BJ (cell line): ENCODE measurements at regions not wholly inside any gene's neighbourhood (a gene's known extent, or its start where the extent isn't known, plus 50 kb on each side); places are given as distances from the start of the nearest gene placed in this dataset.

Experiments
- CTCF ChIA-PET: fragments of 350-600 bp; formaldehyde crosslinking; extraction: SDS; loops from one replicate; lab custom pipeline; 2021; ENCODE audit warnings: antibody characterized with exemption, inconsistent platforms; lab: Yijun Ruan, JAX
- POLR2A ChIA-PET: fragments of 300-600 bp; sonication (Branson Sonifier 250); formaldehyde crosslinking; extraction: SDS; loops from one replicate; lab custom pipeline; 2021; ENCODE audit warnings: antibody characterized with exemption; lab: Charles Lee
- DNase-seq: peaks from one replicate; pipeline ENCODE4 v3.0.0-alpha.2; 2011; ENCODE audit warnings: low read depth
- H3K27me3 ChIP-seq: 2 replicates; pipeline ENCODE4 v1.6.0; 2011; ENCODE audit warnings: low read length; ENCODE audit not compliant: control insufficient read depth, insufficient read depth
- H3K36me3 ChIP-seq: 2 replicates; pipeline ENCODE4 v1.5.1; 2011; ENCODE audit warnings: low read length; ENCODE audit not compliant: control insufficient read depth, insufficient read depth
- H3K4me3 ChIP-seq: 2 replicates; pipeline ENCODE4 v1.5.1; 2011; ENCODE audit warnings: low read depth, mild to moderate bottlenecking, control low read depth, low read length
- TF ChIP-seq, protein P1 (sequence below): IDR thresholded peaks from 2 replicates; pipeline ENCODE4 v1.5.1; 2011; ENCODE audit warnings: low read depth, mild to moderate bottlenecking, control low read depth, inconsistent platforms, low read length, moderate library complexity; ENCODE audit not compliant: insufficient read depth

GRCh38 chr20:55365745-55366144 is 639.6 kb downstream of the CBLN4 start:
- ChIA-PET POLR2A (no interaction called here), CTCF (no interaction called here)
- Histone ChIP-seq H3K4me3 (no peak overlapping the region), H3K27me3 (no peaks in the 10 kb centered on the region), H3K36me3 (no peaks in the 10 kb centered on the region)
- no peak for DNase-seq
- TF ChIP-seq, protein P1, sequence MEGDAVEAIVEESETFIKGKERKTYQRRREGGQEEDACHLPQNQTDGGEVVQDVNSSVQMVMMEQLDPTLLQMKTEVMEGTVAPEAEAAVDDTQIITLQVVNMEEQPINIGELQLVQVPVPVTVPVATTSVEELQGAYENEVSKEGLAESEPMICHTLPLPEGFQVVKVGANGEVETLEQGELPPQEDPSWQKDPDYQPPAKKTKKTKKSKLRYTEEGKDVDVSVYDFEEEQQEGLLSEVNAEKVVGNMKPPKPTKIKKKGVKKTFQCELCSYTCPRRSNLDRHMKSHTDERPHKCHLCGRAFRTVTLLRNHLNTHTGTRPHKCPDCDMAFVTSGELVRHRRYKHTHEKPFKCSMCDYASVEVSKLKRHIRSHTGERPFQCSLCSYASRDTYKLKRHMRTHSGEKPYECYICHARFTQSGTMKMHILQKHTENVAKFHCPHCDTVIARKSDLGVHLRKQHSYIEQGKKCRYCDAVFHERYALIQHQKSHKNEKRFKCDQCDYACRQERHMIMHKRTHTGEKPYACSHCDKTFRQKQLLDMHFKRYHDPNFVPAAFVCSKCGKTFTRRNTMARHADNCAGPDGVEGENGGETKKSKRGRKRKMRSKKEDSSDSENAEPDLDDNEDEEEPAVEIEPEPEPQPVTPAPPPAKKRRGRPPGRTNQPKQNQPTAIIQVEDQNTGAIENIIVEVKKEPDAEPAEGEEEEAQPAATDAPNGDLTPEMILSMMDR = no peak

DNA sequence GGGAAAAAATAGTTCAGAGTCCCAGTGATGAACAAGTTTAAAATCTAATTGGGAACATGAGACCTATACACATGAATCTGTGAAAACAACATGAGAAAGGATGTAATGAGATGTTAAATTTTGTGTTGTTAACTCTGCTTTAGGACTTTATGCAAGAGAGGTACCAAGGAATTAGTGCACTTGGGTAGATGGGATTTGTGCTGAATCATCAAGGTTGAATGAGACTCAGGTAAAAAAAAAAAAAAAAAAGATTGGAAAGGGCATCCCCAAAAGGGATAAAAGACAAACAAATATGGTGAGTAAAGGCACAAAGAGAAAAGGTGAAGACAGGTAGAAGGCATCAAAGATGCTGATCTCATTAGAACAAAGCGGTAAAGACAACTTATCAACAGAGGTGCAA is 644.4 kb downstream of the CBLN4 start:
- POLR2A ChIA-PET = no interaction called here
- TF ChIP-seq, protein P1 = no peak
- H3K36me3 ChIP-seq = no peaks in the 10 kb centered on the region
- CTCF ChIA-PET = no interaction called here
- no peak overlapping the region for H3K4me3 ChIP-seq
- no peak for DNase-seq
- H3K27me3 ChIP-seq = no peaks in the 10 kb centered on the region

DNA sequence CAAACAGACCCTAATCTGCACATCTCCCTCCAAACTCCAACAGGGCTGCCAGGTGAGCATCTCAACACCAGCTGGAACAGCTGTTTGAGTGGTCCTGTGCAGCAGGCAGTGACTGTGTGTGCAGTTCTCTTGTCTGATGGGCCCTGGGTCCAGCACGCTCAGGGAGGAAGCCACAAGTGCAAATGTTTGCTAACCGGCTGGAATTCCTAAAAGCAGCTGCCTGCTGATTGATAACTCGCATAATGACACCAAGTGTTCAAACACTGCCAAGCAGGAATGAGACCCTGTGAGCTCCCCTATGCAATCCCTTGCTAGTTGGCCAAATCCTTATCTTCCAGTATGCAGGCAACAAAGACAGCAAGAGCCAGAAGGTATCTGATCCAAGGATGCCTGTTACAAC is 650.6 kb downstream of the CBLN4 start:
- Histone ChIP-seq H3K27me3 (no peaks in the 10 kb centered on the region), H3K36me3 (no peaks in the 10 kb centered on the region), H3K4me3 (no peak overlapping the region)
- TF ChIP-seq, protein P1 = no peak
- ChIA-PET CTCF (no interaction called here), POLR2A (no interaction called here)
- no peak for DNase-seq

- no peak for DNase-seq
- H3K36me3 ChIP-seq = no peaks in the 10 kb centered on the region
- CTCF ChIA-PET = no interaction called here
- POLR2A ChIA-PET = no interaction called here
- H3K27me3 ChIP-seq = no peaks in the 10 kb centered on the region
- no peak overlapping the region for H3K4me3 ChIP-seq
- TF ChIP-seq, protein P1 = no peak
These were observed 652.1 kb downstream of the CBLN4 start for GRCh38 chr20:55353206-55353605.

GRCh38 chr20:55348223-55348622 is 657.1 kb downstream of the CBLN4 start:
- Histone ChIP-seq H3K27me3 (no peaks in the 10 kb centered on the region), H3K4me3 (no peak overlapping the region), H3K36me3 (no peaks in the 10 kb centered on the region)
- ChIA-PET CTCF (no interaction called here), POLR2A (no interaction called here)
- no peak for DNase-seq
- TF ChIP-seq, protein P1 = no peak
